Prostate gland (tissue), 2 donors: ENCODE measurements at regions not wholly inside any gene's neighbourhood (a gene's known extent, or its start where the extent isn't known, plus 50 kb on each side); places are given as distances from the start of the nearest gene placed in this dataset.

Source experiments
- CTCF ChIP-seq, 4 experiments: fragments of 200-600 bp in 2 of 4; fragments of 450-650 bp in 2 of 4; sonication (generic) in 2 of 4; IDR thresholded peaks; 1 replicate in 3 of 4; 2 replicates in 1 of 4; pipeline ENCODE4 v1.5.1; 2016 to 2019; ENCODE audit warnings: antibody characterized with exemption in 4 of 4, mild to moderate bottlenecking in 2 of 4, moderate library complexity in 2 of 4
- POLR2A ChIP-seq: fragments of 450-650 bp; IDR thresholded peaks from one replicate; pipeline ENCODE4 v1.6.1; 2016; ENCODE audit warnings: antibody characterized with exemption, mild to moderate bottlenecking

GRCh38 chr3:8197384-8197783 lies 304.2 kb upstream of the LMCD1 start:
- no peak for TF ChIP-seq CTCF (IDR thresholded peaks at IDR 0.05)
- no peak for TF ChIP-seq POLR2A
